HTR-8/SVneo (cell line): ENCODE measurements at regions not wholly inside any gene's neighbourhood (a gene's known extent, or its start where the extent isn't known, plus 50 kb on each side); places are given as distances from the start of the nearest gene placed in this dataset.

ENCODE experiments used
- DNase-seq: peaks from one replicate; pipeline ENCODE4 v3.0.0; 2011; ENCODE audit warnings: low spot score, mixed read lengths; ENCODE audit not compliant: insufficient read length
- FAIRE-seq: peaks from 2 replicates; lab custom pipeline; 2011; peaks lifted over from hg19 to GRCh38; lab: Jason Lieb, UNC

DNA sequence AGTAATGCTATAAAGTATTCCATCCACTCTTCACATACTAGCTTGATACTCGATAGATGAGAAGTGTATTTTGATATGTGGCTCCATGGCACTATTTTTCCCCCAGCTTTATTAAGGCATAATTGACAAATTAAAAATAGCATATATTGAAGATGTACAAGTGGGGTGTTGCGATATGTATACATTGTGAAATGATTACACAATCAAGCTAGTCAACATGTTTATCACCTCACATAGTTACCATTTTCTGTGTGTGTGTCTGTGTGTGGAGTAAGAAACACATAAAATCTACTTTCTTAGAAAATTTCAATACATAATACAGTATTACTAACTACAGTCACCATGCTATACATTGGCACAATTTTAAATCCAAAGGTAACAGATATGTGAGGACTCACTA lies 82.5 kb upstream of the MYT1L start:
- FAIRE-seq (no peak), DNase-seq (no peak)

DNA sequence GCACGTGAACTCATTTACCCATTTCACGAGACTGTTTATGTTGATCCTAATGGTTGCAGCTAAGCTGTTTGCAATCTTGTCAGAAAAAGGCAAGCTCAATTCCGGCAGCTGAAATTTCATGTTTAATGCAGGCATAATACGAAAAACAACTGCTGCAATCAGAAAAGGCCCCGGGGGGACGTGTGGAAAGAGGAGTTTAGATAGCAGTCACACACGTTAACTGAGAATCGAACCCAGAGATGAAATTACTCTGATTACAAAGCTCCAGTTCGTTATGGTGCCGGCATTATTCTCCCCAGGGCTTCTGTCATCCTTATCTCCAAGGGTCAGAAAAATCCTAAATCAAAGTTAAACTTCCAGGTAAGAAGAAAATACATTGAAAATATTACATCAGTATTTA lies 79.9 kb upstream of the MYT1L start:
- FAIRE-seq, result no peak
- DNase-seq, result no peak

DNA sequence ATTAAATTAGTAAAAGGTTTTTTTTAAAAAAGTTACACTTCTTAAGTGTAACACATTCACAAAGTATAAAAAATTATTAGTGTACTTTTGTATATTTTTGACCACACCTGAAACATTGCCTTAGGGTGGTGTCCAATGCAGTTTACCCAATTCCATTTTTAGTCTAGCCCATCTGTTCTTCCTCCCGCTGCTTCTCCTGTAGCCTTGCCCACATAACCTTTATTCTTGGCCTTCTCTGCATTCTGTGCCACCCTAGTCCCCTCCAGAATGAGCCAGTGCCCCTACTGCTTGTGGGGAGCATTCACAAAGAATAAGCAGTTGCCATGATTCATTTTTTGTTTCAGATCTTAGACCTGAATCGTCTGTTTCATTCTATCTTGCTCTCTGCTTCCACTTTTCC lies 78.4 kb upstream of the MYT1L start:
- FAIRE-seq (no peak), DNase-seq (no peak)

DNA sequence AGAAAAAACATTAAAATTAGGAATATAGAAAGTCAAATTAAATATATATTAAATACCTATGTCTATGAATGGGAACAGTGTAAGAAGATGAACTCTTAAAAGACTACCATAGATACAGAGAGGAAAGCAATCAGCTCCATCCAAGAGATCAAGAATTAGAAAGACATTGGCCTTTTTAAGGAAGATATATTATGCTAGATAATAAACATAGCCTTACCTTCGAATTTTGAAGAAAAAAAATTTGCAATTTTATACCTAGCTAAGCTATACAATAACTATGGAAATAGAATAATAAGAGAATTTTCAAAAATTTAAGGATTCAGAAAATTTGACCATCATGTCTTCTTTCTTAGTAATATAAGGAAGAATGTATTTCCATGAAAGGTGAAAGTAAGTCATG lies 74.7 kb upstream of the MYT1L start:
- DNase-seq, result no peak

DNA sequence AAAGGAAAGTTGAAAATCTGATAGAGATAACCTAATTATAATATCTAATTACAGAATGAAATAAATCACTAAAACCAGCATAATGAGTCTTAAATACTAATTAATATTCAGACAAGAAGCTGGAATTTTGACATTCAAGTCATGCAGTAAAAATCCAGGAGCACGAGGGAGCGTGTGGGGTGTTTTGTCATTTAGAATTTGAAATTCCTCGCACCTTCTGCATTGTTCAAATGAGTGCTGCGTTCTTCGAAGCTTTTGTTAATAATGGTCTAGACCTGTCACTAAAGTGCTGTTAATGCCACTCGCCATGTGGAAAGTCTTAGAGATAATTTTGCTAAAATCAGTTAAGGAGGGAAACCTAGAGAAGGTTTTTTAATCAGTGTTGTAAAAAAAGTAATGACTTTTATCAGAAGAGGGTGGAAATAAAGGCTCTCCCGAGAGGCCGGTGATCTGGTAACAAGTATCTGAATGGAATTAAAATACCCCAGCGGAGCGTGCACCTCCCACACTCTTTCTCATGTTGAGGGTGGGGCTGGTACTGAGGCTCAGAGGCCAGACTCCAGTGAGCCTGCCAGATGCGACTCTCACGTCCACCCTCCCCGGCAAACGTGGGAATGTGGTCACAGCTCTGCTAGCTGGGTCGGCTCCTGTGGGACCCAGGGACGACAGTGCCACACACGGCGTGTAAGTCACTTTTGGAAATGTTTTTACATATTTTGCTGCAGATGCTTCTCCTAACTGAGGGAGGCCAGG lies 69.4 kb upstream of the MYT1L start:
- no peak for DNase-seq
- FAIRE-seq, result no peak

More for the DNA sequence above, 74.7 kb upstream of the MYT1L start:
- no peak for FAIRE-seq

DNA sequence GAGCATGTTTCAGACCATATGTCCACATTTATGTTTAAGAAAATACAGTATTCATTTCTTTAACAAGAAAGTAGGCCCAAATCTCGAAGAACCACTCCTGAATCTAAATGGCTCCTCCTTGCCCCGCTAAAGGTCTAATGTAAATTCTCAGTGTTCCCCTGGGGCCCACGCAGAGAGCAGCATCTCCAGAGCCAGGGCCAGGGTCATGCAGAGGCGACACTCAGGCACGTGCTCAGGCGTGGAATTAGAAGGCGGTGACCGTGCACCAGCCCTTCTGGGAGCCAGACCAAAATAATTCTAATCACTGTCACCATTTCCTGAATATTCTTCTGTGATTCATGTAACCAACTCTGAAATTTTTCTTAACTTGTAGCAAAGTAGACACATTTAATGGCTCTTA lies 68.3 kb upstream of the MYT1L start:
- FAIRE-seq, result no peak
- no peak for DNase-seq

DNA sequence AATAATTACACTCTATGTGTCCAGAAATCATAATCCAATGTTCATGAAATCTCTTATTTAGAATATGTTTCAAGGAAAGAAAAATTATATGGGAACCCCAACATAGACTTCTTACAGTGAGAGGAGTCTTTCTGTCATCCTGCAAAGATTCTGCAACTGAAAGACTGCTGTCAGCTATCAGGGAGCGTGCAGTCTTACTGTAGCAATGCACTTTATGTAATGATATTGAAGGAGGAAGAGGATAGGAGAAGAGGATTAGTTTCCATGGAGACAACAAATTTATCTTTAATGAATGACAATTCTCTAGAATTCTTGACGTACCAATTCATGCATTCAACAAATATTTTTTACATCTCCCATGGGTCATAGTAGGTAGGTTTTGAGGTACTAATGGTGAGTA lies 61.3 kb upstream of the MYT1L start:
- no peak for DNase-seq
- no peak for FAIRE-seq

DNA sequence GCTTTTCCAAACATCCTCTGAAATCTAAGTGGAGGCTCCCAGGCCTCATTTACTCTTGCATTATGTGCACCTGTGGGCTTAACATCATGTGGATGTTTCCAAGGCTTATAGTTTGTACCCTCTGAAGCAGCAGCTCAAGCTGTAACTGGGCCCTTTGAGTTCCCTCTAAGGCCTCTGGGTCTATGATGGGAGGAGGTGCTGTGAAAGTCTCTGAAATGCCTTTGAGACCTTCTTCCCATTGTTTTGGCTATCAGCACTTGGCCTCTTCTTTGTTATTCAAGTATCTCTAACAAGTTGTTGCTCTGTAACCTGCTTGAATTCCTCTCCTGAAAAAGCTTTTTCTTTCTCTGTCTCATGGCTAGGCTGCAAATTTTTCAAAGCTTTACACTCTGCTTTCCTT lies 58.1 kb upstream of the MYT1L start:
- no peak for FAIRE-seq
- DNase-seq, result no peak
